ENCODE measurements at regions not wholly inside any gene's neighbourhood (a gene's known extent, or its start where the extent isn't known, plus 50 kb on each side); places are given as distances from the start of the nearest gene placed in this dataset.
A peak's percentile ranks its signal among the peaks of the same experiment; 100 is the strongest.

GRCh38 chr1:175888996-175889395 is 145.6 kb upstream of the TNR start:
- no peak for DNase-seq (ENCODE audit: low spot score in 2 of 2)
- 72 to 82% methylated on average over 2 of the region's 2 CpGs for WGBS, 2 donors
- TF ChIP-seq POLR2A (IDR thresholded peaks at IDR 0.05) (no peak), CTCF (IDR thresholded peaks at IDR 0.05) (no peak)
- H3K4me3 ChIP-seq (ENCODE audit: low read depth, poor library complexity, severe bottlenecking) = no peak overlapping the region
- intact Hi-C loops (cut with DNase I; ENCODE audit: low total_unique reads) = no loop called here

GRCh38 chr1:175887981-175888428 is 144.6 kb upstream of the TNR start:
- no peak overlapping the region for H3K4me3 ChIP-seq (ENCODE audit: low read depth, poor library complexity, severe bottlenecking)
- peak; percentile 16 to 81 for DNase-seq (ENCODE audit: low spot score in 2 of 2)
- no peak for TF ChIP-seq POLR2A (IDR thresholded peaks at IDR 0.05)
- no peak for TF ChIP-seq CTCF (IDR thresholded peaks at IDR 0.05)
- WGBS, 2 donors = 37 to 42% methylated on average over 16 to 17 of the region's 17 CpGs
- intact Hi-C loops (cut with DNase I; ENCODE audit: low total_unique reads) = loop anchor here (2.0 kb wide), 1 partner anchor 77 kb away; no protein-coding TSS in a partner anchor

DNA sequence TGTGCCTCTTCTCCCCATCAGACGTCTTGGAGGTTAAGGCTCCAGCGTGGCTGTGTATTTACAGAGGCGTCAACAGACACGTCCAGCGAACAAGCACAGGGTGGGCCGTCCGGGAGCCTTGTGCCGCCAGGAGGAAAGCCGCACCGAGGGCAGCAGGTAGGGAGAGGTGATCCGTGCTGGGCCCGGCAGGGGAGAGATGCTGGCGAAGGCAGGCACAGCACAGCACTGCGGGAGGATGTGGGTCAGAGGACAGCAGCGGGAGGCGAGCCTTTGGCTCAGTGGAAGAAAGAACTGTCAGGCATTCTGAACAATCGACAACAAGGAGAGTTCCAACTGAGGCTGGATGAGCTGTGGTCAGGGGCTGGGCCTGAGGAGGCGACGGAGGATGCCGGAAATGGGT is 144.1 kb upstream of the TNR start:
- H3K4me3 ChIP-seq (ENCODE audit: low read depth, poor library complexity, severe bottlenecking) = no peak overlapping the region
- TF ChIP-seq POLR2A (IDR thresholded peaks at IDR 0.05) (no peak), CTCF (IDR thresholded peaks at IDR 0.05) (no peak)
- peak in 1 of 2 donors; percentile 82 for DNase-seq (ENCODE audit: low spot score in 2 of 2)
- 86 to 88% methylated on average over 20 of the region's 20 CpGs for WGBS, 2 donors
- intact Hi-C loops (cut with DNase I; ENCODE audit: low total_unique reads) = loop anchor here (2.0 kb wide), 1 partner anchor 77 kb away; no protein-coding TSS in a partner anchor

GRCh38 chr1:175885326-175885725 is 141.9 kb upstream of the TNR start:
- no peak overlapping the region for H3K4me3 ChIP-seq (ENCODE audit: low read depth, poor library complexity, severe bottlenecking)
- DNase-seq (ENCODE audit: low spot score in 2 of 2) = no peak
- intact Hi-C loops (cut with DNase I; ENCODE audit: low total_unique reads) = no loop called here
- TF ChIP-seq POLR2A (IDR thresholded peaks at IDR 0.05) (no peak), CTCF (IDR thresholded peaks at IDR 0.05) (no peak)

DNA sequence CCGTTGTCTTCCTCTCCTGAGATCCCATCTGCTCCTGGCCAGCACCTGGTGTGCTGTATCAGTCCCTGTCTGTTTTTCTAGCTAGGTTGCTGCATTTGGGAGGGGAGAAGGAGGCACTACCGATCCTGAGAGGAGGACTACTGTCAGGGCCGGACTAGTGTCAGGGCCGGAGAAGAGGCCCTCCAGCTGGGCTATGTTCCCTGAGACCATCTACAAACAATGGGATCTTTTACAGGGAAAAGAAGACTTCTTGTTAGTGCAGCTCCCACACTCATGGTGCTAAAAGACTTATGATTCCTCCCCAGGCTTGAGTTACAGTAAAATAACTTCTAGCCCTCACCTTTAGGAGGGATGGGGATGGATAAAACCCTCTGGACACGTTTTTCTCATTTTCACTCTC is 141.0 kb upstream of the TNR start:
- TF ChIP-seq CTCF (IDR thresholded peaks at IDR 0.05) (no peak), POLR2A (IDR thresholded peaks at IDR 0.05) (no peak)
- peak in 1 of 2 donors; percentile 40 for DNase-seq (ENCODE audit: low spot score in 2 of 2)
- WGBS, 2 donors = 64 to 77% methylated on average over 5 of the region's 5 CpGs
- intact Hi-C loops (cut with DNase I; ENCODE audit: low total_unique reads) = no loop called here
- H3K4me3 ChIP-seq (ENCODE audit: low read depth, poor library complexity, severe bottlenecking) = no peak overlapping the region

- intact Hi-C loops (cut with DNase I; ENCODE audit: low total_unique reads) = no loop called here
- WGBS, 2 donors = 90 to 100% methylated on average over 1 of the region's 1 CpG
- no peak for DNase-seq (ENCODE audit: low spot score in 2 of 2)
These were observed 138.8 kb upstream of the TNR start for GRCh38 chr1:175882192-175882591.

More at GRCh38 chr1:175882192-175882591, 138.8 kb upstream of the TNR start:
- no peak for TF ChIP-seq CTCF (IDR thresholded peaks at IDR 0.05)
- TF ChIP-seq POLR2A (IDR thresholded peaks at IDR 0.05) = no peak
- H3K4me3 ChIP-seq (ENCODE audit: low read depth, poor library complexity, severe bottlenecking) = no peak overlapping the region
